GM18909 (cell line): ENCODE measurements at regions not wholly inside any gene's neighbourhood (a gene's known extent, or its start where the extent isn't known, plus 50 kb on each side); places are given as distances from the start of the nearest gene placed in this dataset.
"Not testable (repeated sequence)": the region's sequence is repeated elsewhere in the genome, so short reads cannot be mapped to it uniquely, and the experiment has no call there.

Source experiments
- ATAC-seq: cut with Tn5 transposase; IDR thresholded peaks from one replicate; pipeline ENCODE4 v1.9.1; 2021; ENCODE audit warnings: mild to moderate bottlenecking; ENCODE audit not compliant: unreplicated experiment, poor library complexity

- ATAC-seq: no peak
Observed at GRCh38 chr7:55299273-55299967, 65.7 kb upstream of the LANCL2 start.

GRCh38 chr7:55303220-55303619, 61.9 kb upstream of the LANCL2 start:
- peak; percentile 45 for ATAC-seq

GRCh38 chr7:55304018-55304762, 60.9 kb upstream of the LANCL2 start:
- ATAC-seq: no peak

GRCh38 chr7:55305135-55305534, 60.0 kb upstream of the LANCL2 start:
- ATAC-seq: no peak

- no peak for ATAC-seq
Observed at GRCh38 chr7:55306331-55306730, 58.8 kb upstream of the LANCL2 start.

- no peak for ATAC-seq
Observed at GRCh38 chr7:55307123-55307916, 57.8 kb upstream of the LANCL2 start.

- ATAC-seq: peak; percentile 5
Observed at GRCh38 chr7:55308186-55308929, 56.8 kb upstream of the LANCL2 start.

- peak; percentile 94 for ATAC-seq
Observed at GRCh38 chr7:55309040-55309991, 55.8 kb upstream of the LANCL2 start.

- ATAC-seq: no peak
Observed at GRCh38 chr7:55310287-55311025, 54.7 kb upstream of the LANCL2 start.

GRCh38 chr7:55311892-55312291, 53.2 kb upstream of the LANCL2 start:
- not testable (repeated sequence) for ATAC-seq

GRCh38 chr7:55313671-55314070, 51.5 kb upstream of the LANCL2 start:
- ATAC-seq: not testable (repeated sequence)

GRCh38 chr7:55314967-55315366, 50.2 kb upstream of the LANCL2 start:
- ATAC-seq: no peak
